ENCODE measurements at regions not wholly inside any gene's neighbourhood (a gene's known extent, or its start where the extent isn't known, plus 50 kb on each side); places are given as distances from the start of the nearest gene placed in this dataset.
"Not testable (repeated sequence)": the region's sequence is repeated elsewhere in the genome, so short reads cannot be mapped to it uniquely, and the experiment has no call there.

GRCh38 chr6:141552463-141552862 is 580.3 kb upstream of the GJE1 start:
- peak; percentile 77 for DNase-seq

DNA sequence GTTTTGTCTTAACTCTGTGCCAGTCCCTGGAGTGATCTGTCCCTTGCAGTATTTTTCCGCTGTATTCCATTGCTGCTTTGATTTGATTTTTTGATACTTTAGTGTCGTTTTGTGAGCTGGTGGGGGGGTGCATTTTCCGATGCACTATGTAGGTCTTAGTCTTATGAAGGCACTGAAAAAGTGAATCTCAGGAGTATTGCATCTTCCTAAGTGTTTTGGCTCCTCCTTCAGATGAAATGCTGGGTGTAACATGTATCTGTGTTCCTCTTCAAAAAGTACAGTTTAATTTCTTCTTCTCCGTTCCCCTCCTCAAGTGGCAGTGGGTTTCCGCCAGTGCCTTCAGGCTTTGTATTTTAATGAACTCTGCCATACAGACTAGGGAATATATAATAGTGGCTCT is 580.7 kb upstream of the GJE1 start:
- DNase-seq = no peak

- DNase-seq = no peak
Measured at GRCh38 chr6:141551318-141551717, 581.4 kb upstream of the GJE1 start.

- DNase-seq = no peak
Measured at GRCh38 chr6:141550471-141550870, 582.3 kb upstream of the GJE1 start.

- no peak for DNase-seq
Measured at GRCh38 chr6:141548966-141549365, 583.8 kb upstream of the GJE1 start.

DNA sequence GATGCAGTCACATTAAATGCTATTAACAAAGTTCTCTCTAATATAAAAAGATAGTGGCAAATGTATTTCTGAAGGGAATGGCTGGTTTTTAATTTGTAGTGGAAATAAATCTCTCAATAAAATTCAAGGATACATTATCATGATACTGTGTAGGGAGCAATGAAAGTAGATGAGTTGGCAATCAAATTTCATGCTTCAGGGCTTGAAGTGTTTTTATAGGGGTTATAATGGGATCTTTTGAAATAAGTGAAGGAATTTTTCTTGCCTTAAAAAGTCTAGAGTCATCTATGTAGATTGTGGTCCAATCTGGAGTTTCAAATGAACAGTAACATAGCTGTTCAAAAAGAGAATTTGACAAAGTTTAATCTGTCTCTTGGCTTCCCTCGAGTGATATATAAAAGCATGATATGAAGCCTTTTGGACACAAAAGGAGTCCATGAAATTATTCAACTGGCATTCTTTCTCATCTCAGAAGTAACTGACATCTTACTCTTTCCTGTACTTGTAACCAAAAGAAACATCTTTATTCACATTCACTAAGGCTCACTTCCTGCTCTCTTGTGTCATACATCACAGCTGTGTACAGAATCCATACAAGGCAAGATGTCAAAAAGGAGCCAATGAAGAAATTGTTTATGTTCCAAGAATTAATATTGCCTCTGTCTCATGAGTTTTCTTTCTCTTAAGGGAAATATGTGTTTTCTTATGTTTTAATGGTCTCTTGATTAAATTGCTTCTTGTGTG is 591.0 kb upstream of the GJE1 start:
- no peak for DNase-seq

DNA sequence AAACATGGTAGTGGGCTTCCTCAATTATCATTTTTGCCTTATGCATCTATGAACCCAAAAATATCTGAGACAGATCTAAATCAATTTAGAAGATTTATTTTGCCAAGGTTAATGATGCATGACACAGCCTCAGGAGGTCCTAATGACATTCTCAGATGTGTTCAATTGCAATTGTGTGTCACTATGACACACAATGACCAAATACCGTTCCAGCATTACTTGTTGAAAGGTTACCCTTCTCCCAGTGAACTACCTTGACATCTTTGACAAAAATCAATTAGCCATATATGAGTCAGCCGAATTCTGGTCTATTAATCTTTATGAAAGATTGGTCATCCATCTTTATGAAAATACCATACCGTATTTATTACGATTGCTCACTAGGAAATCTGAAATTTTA is 592.5 kb upstream of the GJE1 start:
- DNase-seq = no peak

- DNase-seq = no peak
Measured at GRCh38 chr6:141539617-141540016, 593.1 kb upstream of the GJE1 start.

- no peak for DNase-seq
Measured at GRCh38 chr6:141532211-141532610, 600.5 kb upstream of the GJE1 start.

DNA sequence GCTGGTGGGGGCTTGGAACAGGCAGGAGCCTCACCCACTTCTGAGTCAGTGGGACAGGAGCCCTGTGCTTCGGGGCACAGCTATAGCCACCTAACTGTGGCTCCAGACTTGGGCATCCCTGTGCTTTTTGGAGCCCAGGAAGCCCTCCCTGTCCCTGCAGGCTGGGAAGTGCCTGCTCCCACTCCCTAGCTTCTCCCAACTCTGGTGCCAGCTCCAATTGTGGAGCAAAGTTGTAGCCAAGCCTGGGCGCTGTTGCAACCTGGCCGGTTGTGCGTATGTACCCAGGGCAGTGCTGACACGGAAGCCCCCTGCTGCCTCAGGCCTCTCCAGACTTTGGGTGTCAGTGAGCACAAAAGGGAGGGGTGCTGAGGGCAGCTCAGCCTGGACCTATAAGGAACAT is 601.7 kb upstream of the GJE1 start:
- DNase-seq = no peak

- DNase-seq = no peak
Measured at GRCh38 chr6:141528596-141528995, 604.1 kb upstream of the GJE1 start.

DNA sequence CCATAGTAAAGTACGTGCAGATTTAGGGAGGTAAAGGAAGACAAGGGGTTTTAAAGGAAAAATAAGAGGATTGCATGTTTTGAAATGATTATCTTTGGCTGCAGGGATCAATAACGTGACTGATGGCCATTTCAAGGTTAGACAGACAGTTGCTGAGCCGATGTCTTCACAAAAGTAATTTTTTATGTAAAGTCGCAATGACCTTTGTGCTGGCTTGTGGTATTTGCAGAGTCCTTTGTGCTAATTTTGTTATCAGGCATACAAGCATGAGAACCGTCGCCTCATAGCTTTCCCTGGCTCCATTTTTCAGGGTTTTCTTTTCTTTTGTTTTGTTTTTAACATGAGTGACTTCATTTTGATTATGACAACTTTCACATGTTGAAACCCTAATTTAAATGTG is 605.7 kb upstream of the GJE1 start:
- no peak for DNase-seq

DNA sequence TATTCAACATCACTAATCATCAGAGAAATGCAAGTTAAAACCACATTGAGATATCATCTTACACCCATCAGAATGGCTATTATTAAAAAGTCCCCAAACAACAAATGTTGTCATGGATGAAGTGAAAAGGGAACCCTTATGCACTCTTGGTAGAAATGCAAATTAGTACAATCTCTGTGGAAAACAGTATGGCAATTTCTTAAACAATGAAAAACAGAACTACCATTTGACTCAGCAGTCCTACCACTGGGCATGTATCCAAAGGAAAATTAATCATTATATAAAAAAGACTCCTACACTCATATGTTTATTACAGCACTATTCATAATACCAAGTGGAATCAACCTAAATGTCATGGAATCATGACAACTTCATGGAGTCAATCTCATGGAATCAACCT is 611.3 kb upstream of the GJE1 start:
- DNase-seq = no peak

- no peak for DNase-seq
Measured at GRCh38 chr6:141513830-141514229, 618.9 kb upstream of the GJE1 start.

GRCh38 chr6:141510803-141511202 is 621.9 kb upstream of the GJE1 start:
- DNase-seq = no peak

DNA sequence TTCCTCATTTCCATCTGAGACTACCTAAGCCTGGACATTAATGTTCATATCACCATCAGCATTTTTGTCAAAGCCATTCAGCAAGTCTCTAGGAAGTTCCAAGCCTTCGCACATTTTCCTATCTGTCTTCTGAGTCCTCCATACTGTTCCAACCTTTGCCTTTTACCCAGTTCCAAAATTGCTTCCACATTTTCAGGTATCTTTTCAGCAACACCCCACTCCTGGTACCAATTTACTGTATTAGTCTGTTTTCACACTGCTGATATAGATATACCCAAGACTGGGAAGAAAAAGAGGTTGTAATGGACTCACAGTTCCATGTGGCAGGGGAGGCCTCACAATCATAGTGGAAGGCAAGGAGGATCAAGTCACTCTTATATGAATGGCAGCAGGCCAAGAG is 626.7 kb upstream of the GJE1 start:
- not testable (repeated sequence) for DNase-seq

DNA sequence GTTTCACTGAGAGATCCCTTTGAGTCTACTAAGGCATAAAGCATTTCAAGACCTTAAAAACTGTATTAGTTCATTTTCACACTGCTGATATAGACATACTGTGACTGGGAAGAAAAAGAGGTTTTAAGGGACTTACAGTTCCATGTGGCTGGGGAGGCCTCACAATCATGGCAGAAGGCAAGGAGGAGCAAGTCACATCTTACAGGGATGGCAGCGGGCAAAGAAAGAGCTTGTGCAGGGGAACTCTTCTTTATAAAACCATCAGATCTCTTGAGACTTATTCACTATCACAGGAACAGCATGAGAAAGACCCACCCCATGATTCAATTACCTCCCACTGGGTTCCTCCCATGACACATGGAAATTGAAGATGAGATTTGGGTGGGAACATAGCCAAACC is 628.4 kb upstream of the GJE1 start:
- not testable (repeated sequence) for DNase-seq

GRCh38 chr6:141501616-141502015 is 631.1 kb upstream of the GJE1 start:
- no peak for DNase-seq

DNA sequence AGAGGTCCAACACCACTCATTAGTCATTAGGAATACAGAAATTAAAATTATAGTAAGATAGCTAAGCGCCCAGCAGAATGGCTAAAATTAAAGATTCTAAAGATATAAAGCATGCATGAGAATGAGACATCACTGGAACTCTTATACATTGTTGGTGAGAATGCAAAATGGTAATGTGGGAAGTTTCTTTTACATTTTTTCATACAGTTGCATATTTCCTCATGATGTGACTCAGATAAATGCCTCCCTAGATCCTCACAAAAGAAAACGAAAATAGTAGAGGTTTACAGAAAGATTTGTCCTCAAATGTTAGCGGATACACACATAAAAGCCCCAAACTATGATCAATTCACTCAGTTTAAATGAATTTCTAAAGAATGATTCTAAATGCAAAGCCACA is 633.7 kb upstream of the GJE1 start:
- DNase-seq = no peak

- DNase-seq = no peak
Measured at GRCh38 chr6:141492521-141493284, 640.0 kb upstream of the GJE1 start.

- DNase-seq = no peak
Measured at GRCh38 chr6:141491684-141492083, 641.0 kb upstream of the GJE1 start.

DNA sequence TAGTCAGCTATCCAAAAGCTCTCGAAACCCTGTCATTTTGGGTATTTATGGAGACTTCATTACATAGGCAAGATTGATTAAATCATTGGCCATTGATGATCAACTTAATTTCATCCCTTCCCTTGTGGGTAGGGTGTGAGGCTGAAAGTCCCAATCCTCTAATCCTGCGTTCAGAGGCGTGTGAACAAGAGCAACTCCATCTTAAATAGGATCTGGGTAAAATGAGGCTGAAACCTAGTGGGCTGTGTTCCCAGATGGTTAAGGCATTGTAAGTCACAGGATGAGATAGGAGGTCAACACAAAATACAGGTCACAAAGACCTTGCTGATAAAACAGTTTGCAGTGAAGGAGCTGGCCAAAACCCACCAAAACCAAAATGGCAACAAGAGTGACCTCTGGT is 641.7 kb upstream of the GJE1 start:
- DNase-seq = no peak

GRCh38 chr6:141488488-141488887 is 644.2 kb upstream of the GJE1 start:
- peak; percentile 35 for DNase-seq

- DNase-seq = no peak
Measured at GRCh38 chr6:141486942-141487341, 645.8 kb upstream of the GJE1 start.

GRCh38 chr6:141484711-141485110 is 648.0 kb upstream of the GJE1 start:
- DNase-seq = peak; percentile 54

Measured in NCI-H2029 (cell line).